ENCODE measurements at regions not wholly inside any gene's neighbourhood (a gene's known extent, or its start where the extent isn't known, plus 50 kb on each side); places are given as distances from the start of the nearest gene placed in this dataset.
"Not testable (repeated sequence)": the region's sequence is repeated elsewhere in the genome, so short reads cannot be mapped to it uniquely, and the experiment has no call there.

- BruUV-seq (replicated peaks) = TSS peak; percentile 98
- no peak for TF ChIP-seq CTCF (conservative IDR thresholded peaks at IDR 0.05)
- TF ChIP-seq EZH2 (IDR thresholded peaks at IDR 0.05; ENCODE audit: low read depth) = no peak
- no peaks in the 10 kb centered on the region for H4K20me1 ChIP-seq (ENCODE audit: insufficient read depth)
- ChIA-PET CTCF (interaction anchor here (0.6 to 1.0 kb wide), 2 partner anchors 129 to 172 kb away, joined by 3 to 6 read pairs; no protein-coding TSS in a partner anchor), POLR2A (ENCODE audit: unreplicated experiment) (interaction anchor here (0.6 kb wide), 1 partner anchor 300 kb away, joined by 4 read pairs; the partner anchor contains the start of gene SIRT5)
- no peaks in the 10 kb centered on the region for H3K79me2 ChIP-seq (ENCODE audit: low read depth)
- no peaks in the 10 kb centered on the region for H3K36me3 ChIP-seq (ENCODE audit: low read depth)
- H3K9me3 ChIP-seq (ENCODE audit: insufficient read depth, low read depth) = no peaks in the 10 kb centered on the region
- H3K4me3 ChIP-seq = peak overlapping the region; percentile 60
- peak overlapping the region; percentile 90 for H2AFZ ChIP-seq
- peaks cover 7% of the 10 kb centered on the region for H3F3A ChIP-seq (ENCODE audit: insufficient read depth, low read depth)
- H3K27me3 ChIP-seq (ENCODE audit: insufficient read depth, low read depth) = no peaks in the 10 kb centered on the region
- peak overlapping the region; percentile 67 for H3K27ac ChIP-seq
- H3K4me2 ChIP-seq = peak overlapping the region; percentile 77
- DNase-seq = no peak
- intact Hi-C loops (cut with micrococcal nuclease; ENCODE audit: unreplicated experiment) = loop anchor here (1.0 to 10.0 kb wide), 3 partner anchors 77 to 259 kb away; partner anchors contain the start of genes NOL7 and RANBP9
- peaks cover 20% of the 10 kb centered on the region for H3K4me1 ChIP-seq (replicated peaks; ENCODE audit: insufficient read depth)
- H3K9me2 ChIP-seq (ENCODE audit: insufficient read depth) = no peaks in the 10 kb centered on the region
These were observed 50.6 kb upstream of the RNF182 start for GRCh38 chr6:13874191-13874549.

- Histone ChIP-seq H3K4me2 (peak overlapping the region; percentile 77), H3K79me2 (ENCODE audit: low read depth) (no peaks in the 10 kb centered on the region), H3K36me3 (ENCODE audit: low read depth) (no peaks in the 10 kb centered on the region), H4K20me1 (ENCODE audit: insufficient read depth) (no peaks in the 10 kb centered on the region), H3K9me3 (ENCODE audit: insufficient read depth, low read depth) (no peaks in the 10 kb centered on the region), H3K4me1 (replicated peaks; ENCODE audit: insufficient read depth) (peaks cover 20% of the 10 kb centered on the region), H3K9me2 (ENCODE audit: insufficient read depth) (no peaks in the 10 kb centered on the region), H2AFZ (peak overlapping the region; percentile 90), H3K27me3 (ENCODE audit: insufficient read depth, low read depth) (no peaks in the 10 kb centered on the region), H3F3A (ENCODE audit: insufficient read depth, low read depth) (peaks cover 7% of the 10 kb centered on the region), H3K27ac (peak overlapping the region; percentile 67), H3K4me3 (peak overlapping the region; percentile 60)
- POLR2A ChIA-PET (ENCODE audit: unreplicated experiment) = interaction anchor here (0.6 to 0.7 kb wide), 2 partner anchors 76 to 299 kb away, joined by 3 to 4 read pairs; partner anchors contain the start of gene SIRT5
- peak; percentile 72 to 91 for DNase-seq
- intact Hi-C loops (cut with micrococcal nuclease; ENCODE audit: unreplicated experiment) = loop anchor here (1.0 to 10.0 kb wide), 4 partner anchors 59 to 258 kb away; partner anchors contain the start of genes MCUR1, NOL7 and RANBP9
- TF ChIP-seq CTCF (conservative IDR thresholded peaks at IDR 0.05) (peak; percentile 89), EZH2 (IDR thresholded peaks at IDR 0.05; ENCODE audit: low read depth) (no peak)
- CTCF ChIA-PET = interaction anchor here (0.6 to 1.0 kb wide), 6 partner anchors 35 to 365 kb away, joined by 3 to 7 read pairs (median 4); no protein-coding TSS in a partner anchor
- BruUV-seq (replicated peaks) = no TSS peak
These were observed 51.2 kb upstream of the RNF182 start for GRCh38 chr6:13873288-13874190.

- H3K4me3 ChIP-seq = no peak overlapping the region; the same call in 1 of the 2 replicates
These were observed 52.1 kb upstream of the RNF182 start for GRCh38 chr6:13872681-13873080.

GRCh38 chr6:13872006-13872405 lies 52.7 kb upstream of the RNF182 start:
- H3K9me3 ChIP-seq (ENCODE audit: insufficient read depth, low read depth); DNase-seq; H3K4me2 ChIP-seq; H3K4me3 ChIP-seq; H3K9me2 ChIP-seq (ENCODE audit: insufficient read depth); H2AFZ ChIP-seq; BruUV-seq (replicated peaks); POLR2A ChIA-PET (ENCODE audit: unreplicated experiment); H3K36me3 ChIP-seq (ENCODE audit: low read depth); H4K20me1 ChIP-seq (ENCODE audit: insufficient read depth); H3K27ac ChIP-seq; H3F3A ChIP-seq (ENCODE audit: insufficient read depth, low read depth); H3K79me2 ChIP-seq (ENCODE audit: low read depth); H3K27me3 ChIP-seq (ENCODE audit: insufficient read depth, low read depth): not testable (repeated sequence)
- CTCF ChIA-PET = interaction anchor here (0.7 kb wide), 1 partner anchor 33 kb away, joined by 3 read pairs; no protein-coding TSS in a partner anchor
- peaks cover 20% of the 10 kb centered on the region for H3K4me1 ChIP-seq (replicated peaks; ENCODE audit: insufficient read depth)
- intact Hi-C loops (cut with micrococcal nuclease; ENCODE audit: unreplicated experiment) = loop anchor here (10.0 kb wide), 1 partner anchor 157 kb away; the partner anchor contains the start of gene RANBP9

More at GRCh38 chr6:13872681-13873080, 52.1 kb upstream of the RNF182 start:
- TF ChIP-seq EZH2 (IDR thresholded peaks at IDR 0.05; ENCODE audit: low read depth) (no peak), CTCF (conservative IDR thresholded peaks at IDR 0.05) (no peak)
- Histone ChIP-seq H3K27ac (peak overlapping the region; percentile 67), H3F3A (ENCODE audit: insufficient read depth, low read depth) (peaks cover 7% of the 10 kb centered on the region), H3K79me2 (ENCODE audit: low read depth) (no peaks in the 10 kb centered on the region), H3K9me3 (ENCODE audit: insufficient read depth, low read depth) (no peaks in the 10 kb centered on the region), H3K9me2 (ENCODE audit: insufficient read depth) (no peaks in the 10 kb centered on the region), H3K4me2 (peak overlapping the region; percentile 77), H3K4me1 (replicated peaks; ENCODE audit: insufficient read depth) (peaks cover 20% of the 10 kb centered on the region), H3K36me3 (ENCODE audit: low read depth) (no peaks in the 10 kb centered on the region), H3K27me3 (ENCODE audit: insufficient read depth, low read depth) (no peaks in the 10 kb centered on the region), H2AFZ (peak overlapping the region; percentile 90), H4K20me1 (ENCODE audit: insufficient read depth) (no peaks in the 10 kb centered on the region)
- intact Hi-C loops (cut with micrococcal nuclease; ENCODE audit: unreplicated experiment) = loop anchor here (1.0 to 10.0 kb wide), 2 partner anchors 58 to 158 kb away; partner anchors contain the start of genes MCUR1 and RANBP9
- CTCF ChIA-PET = interaction anchor here (0.9 to 1.0 kb wide), 2 partner anchors 36 to 78 kb away, joined by 3 to 7 read pairs; no protein-coding TSS in a partner anchor
- POLR2A ChIA-PET (ENCODE audit: unreplicated experiment) = no interaction called here
- no peak for DNase-seq
- no TSS peak for BruUV-seq (replicated peaks)

All from PC-9 (cell line).